IMR-90 (cell line): ENCODE measurements at regions not wholly inside any gene's neighbourhood (a gene's known extent, or its start where the extent isn't known, plus 50 kb on each side); places are given as distances from the start of the nearest gene placed in this dataset.

Source experiments
- CTCF ChIP-seq: conservative IDR thresholded peaks from 2 replicates; pipeline ENCODE4 v1.5.1; 2012; ENCODE audit warnings: mild to moderate bottlenecking, low read depth, low read length, improper control_type of control experiment
- ELK1 ChIP-seq: fragments of 150-350 bp; IDR thresholded peaks from 2 replicates; pipeline ENCODE4 v1.6.1; 2016; ENCODE audit warnings: low read depth, mild to moderate bottlenecking, low read length, moderate library complexity, borderline replicate concordance
- FOS ChIP-seq: fragments of 150-350 bp; IDR thresholded peaks from 2 replicates; pipeline ENCODE4 v1.6.1; 2016; ENCODE audit warnings: low read depth, low read length
- MAZ ChIP-seq: IDR thresholded peaks from 2 replicates; pipeline ENCODE4 v1.6.1; 2012; ENCODE audit warnings: low read depth, mild to moderate bottlenecking, low read length, improper control_type of control experiment, moderate library complexity, borderline replicate concordance
- RCOR1 ChIP-seq: IDR thresholded peaks from 2 replicates; pipeline ENCODE4 v1.6.1; 2012; ENCODE audit warnings: mild to moderate bottlenecking, low read length, improper control_type of control experiment; ENCODE audit not compliant: insufficient replicate concordance
- RFX5 ChIP-seq: IDR thresholded peaks from 2 replicates; pipeline ENCODE4 v1.8.0; 2012; ENCODE audit warnings: low read depth, mild to moderate bottlenecking, low read length, moderate library complexity

GRCh38 chr22:27270818-27271510 is 530.6 kb downstream of the MN1 start:
- no peak for TF ChIP-seq ELK1
- TF ChIP-seq CTCF: no peak
- no peak for TF ChIP-seq FOS
- no peak for TF ChIP-seq MAZ
- TF ChIP-seq RCOR1: no peak
- no peak for TF ChIP-seq RFX5
